RKO (cell line): ENCODE measurements at regions not wholly inside any gene's neighbourhood (a gene's known extent, or its start where the extent isn't known, plus 50 kb on each side); places are given as distances from the start of the nearest gene placed in this dataset.
A peak's percentile ranks its signal among the peaks of the same experiment; 100 is the strongest.

Experiments used
- DNase-seq: peaks from one replicate; pipeline ENCODE4 v3.0.0-alpha.2; 2016; ENCODE audit warnings: low spot score

GRCh38 chr20:48015141-48015910 is 230.0 kb upstream of the SULF2 start:
- no peak for DNase-seq

GRCh38 chr20:48012401-48012974 is 227.2 kb upstream of the SULF2 start:
- peak; percentile 27 for DNase-seq

GRCh38 chr20:48011025-48011424 is 225.7 kb upstream of the SULF2 start:
- DNase-seq: no peak

- no peak for DNase-seq
Measured at GRCh38 chr20:48010623-48011022, 225.3 kb upstream of the SULF2 start.

- DNase-seq: no peak
Measured at GRCh38 chr20:48008850-48009515, 223.7 kb upstream of the SULF2 start.

GRCh38 chr20:48007351-48007750 is 222.1 kb upstream of the SULF2 start:
- DNase-seq: no peak

GRCh38 chr20:48006036-48006833 is 221.0 kb upstream of the SULF2 start:
- DNase-seq: no peak

- no peak for DNase-seq
Measured at GRCh38 chr20:48003021-48003420, 217.7 kb upstream of the SULF2 start.

- DNase-seq: no peak
Measured at GRCh38 chr20:48002517-48002970, 217.3 kb upstream of the SULF2 start.

- DNase-seq: no peak
Measured at GRCh38 chr20:47999166-47999565, 213.9 kb upstream of the SULF2 start.

- DNase-seq: no peak
Measured at GRCh38 chr20:47998736-47999135, 213.5 kb upstream of the SULF2 start.

- DNase-seq: no peak
Measured at GRCh38 chr20:47995661-47996060, 210.4 kb upstream of the SULF2 start.

- DNase-seq: no peak
Measured at GRCh38 chr20:47993817-47994216, 208.5 kb upstream of the SULF2 start.

- DNase-seq: no peak
Measured at GRCh38 chr20:47993035-47993755, 207.9 kb upstream of the SULF2 start.

GRCh38 chr20:47991875-47992488 is 206.7 kb upstream of the SULF2 start:
- no peak for DNase-seq

GRCh38 chr20:47990507-47991150 is 205.3 kb upstream of the SULF2 start:
- no peak for DNase-seq

- DNase-seq: no peak
Measured at GRCh38 chr20:47989957-47990356, 204.7 kb upstream of the SULF2 start.

GRCh38 chr20:47988676-47989075 is 203.4 kb upstream of the SULF2 start:
- DNase-seq: peak; percentile 8

- no peak for DNase-seq
Measured at GRCh38 chr20:47985092-47985850, 200.0 kb upstream of the SULF2 start.

- no peak for DNase-seq
Measured at GRCh38 chr20:47984437-47984836, 199.2 kb upstream of the SULF2 start.
